ENCODE measurements at regions not wholly inside any gene's neighbourhood (a gene's known extent, or its start where the extent isn't known, plus 50 kb on each side); places are given as distances from the start of the nearest gene placed in this dataset.

- CTCF ChIA-PET (ENCODE audit: low intra/inter-chr PET ratio, low total read pairs), result no interaction called here
- no TSS peak for BruUV-seq (replicated peaks)
Measured at GRCh38 chr5:164360589-164360988, 855.2 kb downstream of the MAT2B start.

More at GRCh38 chr5:164360589-164360988, 855.2 kb downstream of the MAT2B start:
- ATAC-seq, result no peak
- intact Hi-C loops (cut with micrococcal nuclease; ENCODE audit: unreplicated experiment), result no loop called here
- FAIRE-seq, result no peak
- H2AFZ ChIP-seq (ENCODE audit: low read length), result no peak overlapping the region
- POLR2A ChIA-PET, result no interaction called here
- no peaks in the 10 kb centered on the region for H3K27me3 ChIP-seq (ENCODE audit: control insufficient read depth in 1 of 2, insufficient read depth in 2 of 2, low read length in 2 of 2)
- no peaks in the 10 kb centered on the region for H4K20me1 ChIP-seq (ENCODE audit: insufficient read depth, low read length)
- H3K27ac ChIP-seq (ENCODE audit: extremely low read length, insufficient read depth, low read length), result no peak overlapping the region
- no peaks in the 10 kb centered on the region for H3K36me3 ChIP-seq (replicated peaks in 1 of 2; ENCODE audit: control insufficient read depth in 1 of 2, insufficient read depth in 2 of 2, low read length in 2 of 2)
- no peak for TF ChIP-seq DZIP1 (CRISPR knock-in tag; IDR thresholded peaks at IDR 0.05)
- TF ChIP-seq ZBTB42 (CRISPR knock-in tag; IDR thresholded peaks at IDR 0.05), result no peak
- TF ChIP-seq DPF2 (CRISPR knock-in tag; IDR thresholded peaks at IDR 0.05; ENCODE audit: borderline replicate concordance, low read depth), result no peak
- no peak for TF ChIP-seq TOE1 (CRISPR knock-in tag; IDR thresholded peaks at IDR 0.05)
- TF ChIP-seq SALL2 (CRISPR knock-in tag; IDR thresholded peaks at IDR 0.05), result no peak
- TF ChIP-seq ZNF703 (CRISPR knock-in tag; IDR thresholded peaks at IDR 0.05; ENCODE audit: borderline replicate concordance), result no peak
- no peak for TF ChIP-seq GMEB1 (CRISPR knock-in tag; IDR thresholded peaks at IDR 0.05; ENCODE audit: borderline replicate concordance)
- TF ChIP-seq ATRX (CRISPR knock-in tag; IDR thresholded peaks at IDR 0.05; ENCODE audit: borderline replicate concordance), result no peak
- no peak for TF ChIP-seq PCBP1 (IDR thresholded peaks at IDR 0.05; ENCODE audit: borderline replicate concordance, low read depth, low read length)
- TF ChIP-seq SMAD9 (CRISPR knock-in tag; IDR thresholded peaks at IDR 0.05), result no peak
- no peak for TF ChIP-seq ZNF569 (CRISPR knock-in tag; IDR thresholded peaks at IDR 0.05; ENCODE audit: borderline replicate concordance)
- TF ChIP-seq ZNF281 (CRISPR knock-in tag; IDR thresholded peaks at IDR 0.05; ENCODE audit: borderline replicate concordance), result no peak
- no peak overlapping the region for H3K4me3 ChIP-seq (replicated peaks in 1 of 3; ENCODE audit: insufficient read depth in 1 of 3, low read depth in 2 of 3, low read length in 3 of 3)
- DNase-seq (ENCODE audit: low spot score), result no peak
- in situ Hi-C loops (cut with HindIII; ENCODE audit: extremely low pct_ligation_motif_present, low pct_unique_long_range_greater_than_20kb), result no loop called here
- no peak overlapping the region for H3K9ac ChIP-seq (ENCODE audit: insufficient read depth, low read depth, low read length)
- H3K79me2 ChIP-seq (ENCODE audit: insufficient read depth, low read length), result no peaks in the 10 kb centered on the region
- WGBS (ENCODE audit: low lambda C conversion rate), result 27% methylated on average over 4 of the region's 4 CpGs
- peaks cover 21% of the 10 kb centered on the region; the same call in 1 of the 2 replicates for H3K9me3 ChIP-seq (ENCODE audit: low read length)
- H3K4me1 ChIP-seq (ENCODE audit: insufficient read depth, low read length), result no peaks in the 10 kb centered on the region
- H3K4me2 ChIP-seq (ENCODE audit: low read depth, low read length), result no peak overlapping the region
